ENCODE measurements at regions not wholly inside any gene's neighbourhood (a gene's known extent, or its start where the extent isn't known, plus 50 kb on each side); places are given as distances from the start of the nearest gene placed in this dataset.

DNA sequence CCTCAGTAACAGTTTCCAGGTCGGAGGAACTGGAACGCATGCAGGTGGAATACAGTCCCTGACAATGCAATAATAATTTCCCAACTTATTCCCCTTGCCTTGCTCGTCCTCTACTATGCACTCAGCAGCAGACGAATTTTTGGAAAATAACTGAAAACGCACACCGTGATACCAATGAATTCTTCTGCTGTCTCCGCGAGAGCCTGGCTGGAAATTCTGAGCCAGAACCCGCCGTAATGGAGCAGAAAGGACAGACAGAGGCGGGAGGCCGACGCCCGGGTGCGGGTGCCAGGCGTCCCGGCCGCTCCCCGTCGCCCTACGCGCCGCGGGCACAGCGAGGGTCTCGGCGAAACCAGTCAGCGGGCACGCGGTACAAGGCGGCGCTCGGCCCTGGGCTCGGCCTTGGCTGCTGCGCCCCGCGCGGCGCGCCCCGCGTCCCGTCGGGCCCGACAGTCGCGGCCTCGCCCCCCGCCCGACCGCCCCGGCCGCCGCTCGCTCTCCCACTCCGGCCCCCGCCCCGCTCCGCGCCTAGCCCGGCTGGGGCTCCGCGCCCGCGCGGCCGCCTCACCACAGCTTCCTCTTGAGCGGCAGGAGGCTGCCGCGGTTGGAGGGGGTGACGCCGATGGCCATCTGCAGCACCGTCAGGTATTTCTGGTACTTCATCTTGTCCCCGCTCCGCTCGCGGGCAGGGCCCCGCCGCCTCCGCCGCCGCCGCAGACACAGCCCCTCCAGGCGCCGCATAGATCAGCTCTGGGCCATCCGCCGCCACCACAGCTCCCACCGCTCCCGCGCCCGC, 114.5 kb upstream of the GOLGA8J start:
- DNase-seq: peak in 36 of 42 donors; percentile 40 to 86 (median 64)
- intact Hi-C loops (cut with DNase I): no loop called here

GRCh38 chr15:29962407-29962806, 120.3 kb upstream of the GOLGA8J start:
- DNase-seq: no peak
- intact Hi-C loops (cut with DNase I): no loop called here

DNA sequence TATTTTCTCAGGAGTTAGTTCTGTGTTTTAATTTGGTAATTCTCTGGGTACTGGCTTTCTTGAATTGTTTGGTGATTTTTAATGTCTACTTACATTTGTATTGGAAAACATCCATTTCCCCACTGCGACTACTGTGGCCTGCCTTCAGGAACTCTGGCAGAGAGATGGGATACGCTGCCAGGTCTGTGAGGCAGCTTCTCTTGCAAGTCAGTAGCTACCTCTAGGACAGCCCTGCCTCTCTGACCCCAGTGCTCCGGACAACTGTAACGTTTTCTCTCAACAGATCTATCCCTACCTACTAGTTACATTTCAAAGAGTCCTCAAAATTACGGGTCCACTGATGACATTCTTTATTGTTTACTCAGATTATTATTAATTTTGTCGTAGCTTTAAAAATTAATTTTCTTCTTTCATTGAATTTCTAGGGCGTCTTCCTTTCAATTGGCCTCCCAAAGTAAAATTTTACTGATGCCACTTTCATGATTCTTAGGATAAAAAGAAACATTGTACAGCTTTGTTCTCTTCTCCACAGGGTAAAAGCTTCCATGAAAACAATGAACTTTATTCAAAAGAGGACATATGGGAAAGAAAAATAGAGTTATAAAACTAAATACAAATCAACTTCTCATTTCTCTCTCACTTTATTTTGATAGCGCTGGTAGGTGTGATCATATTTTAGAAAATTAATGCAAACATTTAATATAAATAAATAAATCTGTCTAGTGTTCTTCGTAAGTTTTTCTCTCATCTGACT, 123.2 kb upstream of the GOLGA8J start:
- peak in 3 of 42 donors; percentile 35 to 47 (median 40) for DNase-seq
- intact Hi-C loops (cut with DNase I): no loop called here

GRCh38 chr15:29952225-29952624, 130.0 kb upstream of the TJP1 start:
- peak; percentile 46 to 92 (median 77) for DNase-seq
- intact Hi-C loops (cut with DNase I): no loop called here

DNA sequence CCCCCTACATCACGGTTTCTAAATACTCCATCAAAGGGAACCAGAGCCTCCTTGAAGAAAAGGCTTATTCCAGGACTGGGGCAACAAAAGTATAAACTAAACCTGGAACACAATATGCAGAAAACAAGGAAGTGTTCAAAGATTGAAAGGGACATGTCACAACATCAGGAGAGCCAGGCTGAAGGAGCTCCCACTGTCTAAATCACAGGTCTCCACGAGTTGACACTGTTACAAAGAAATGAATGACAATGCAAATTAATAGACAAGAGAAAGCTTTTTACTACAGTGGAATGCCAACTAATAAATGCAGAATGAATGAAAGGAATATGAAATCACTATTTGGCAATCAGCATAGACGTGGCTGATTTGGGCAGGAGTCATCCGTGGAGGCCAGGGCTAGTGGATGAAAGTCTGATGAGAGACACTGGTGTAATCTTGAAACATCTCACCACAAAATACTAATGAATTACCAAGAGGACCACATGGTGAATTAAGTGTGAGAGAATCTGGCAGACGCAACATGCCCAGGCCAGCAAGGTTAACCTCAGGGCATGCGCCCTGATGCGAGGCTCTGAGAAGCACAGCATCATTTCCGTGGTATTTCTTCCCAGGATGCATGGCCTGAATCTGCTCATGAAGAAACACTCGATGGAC, 123.8 kb upstream of the TJP1 start:
- DNase-seq: no peak
- intact Hi-C loops (cut with DNase I): no loop called here

DNA sequence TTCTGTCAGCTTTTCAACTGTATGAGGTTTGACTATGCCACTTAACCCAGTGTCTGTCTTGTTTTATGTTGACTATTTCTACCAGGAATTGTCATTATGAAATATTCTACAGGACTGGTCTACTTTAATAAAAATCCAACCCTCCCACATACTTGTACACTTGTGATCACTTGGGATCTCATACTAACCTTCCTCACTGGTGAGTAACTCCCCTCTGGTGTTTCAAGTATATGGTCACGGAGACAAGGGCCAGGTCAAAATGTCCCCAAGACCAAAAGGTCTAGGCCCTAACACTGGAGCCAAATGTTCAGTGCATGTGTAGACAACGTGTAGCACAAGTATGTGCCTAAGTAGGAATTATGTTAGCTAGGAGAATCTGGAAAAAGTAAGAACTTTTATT, 122.7 kb upstream of the TJP1 start:
- intact Hi-C loops (cut with DNase I): loop anchor here (5.0 kb wide), 1 partner anchor 97 kb away; no protein-coding TSS in a partner anchor
- DNase-seq: no peak

- DNase-seq: peak in 2 of 42 donors; percentile 29 to 51
- intact Hi-C loops (cut with DNase I): loop anchor here (5.0 kb wide), 1 partner anchor 100 kb away; no protein-coding TSS in a partner anchor
Observed at GRCh38 chr15:29942548-29942947, 120.3 kb upstream of the TJP1 start.

GRCh38 chr15:29942143-29942542, 119.9 kb upstream of the TJP1 start:
- intact Hi-C loops (cut with DNase I): loop anchor here (5.0 kb wide), 1 partner anchor 100 kb away; no protein-coding TSS in a partner anchor
- peak in 24 of 42 donors; percentile 33 to 81 (median 58) for DNase-seq

- intact Hi-C loops (cut with DNase I): loop anchor here (5.0 kb wide), 1 partner anchor 93 kb away; no protein-coding TSS in a partner anchor
Observed at GRCh38 chr15:29939404-29939803, 117.1 kb upstream of the TJP1 start.

GRCh38 chr15:29938361-29939335, 116.4 kb upstream of the TJP1 start:
- DNase-seq: peak in 11 of 42 donors; percentile 40 to 77 (median 53)
- intact Hi-C loops (cut with DNase I): loop anchor here (5.0 kb wide), 1 partner anchor 94 kb away; no protein-coding TSS in a partner anchor

More at GRCh38 chr15:29939404-29939803, 117.1 kb upstream of the TJP1 start:
- DNase-seq: peak in 2 of 42 donors; percentile 27 to 49

- DNase-seq: no peak
- intact Hi-C loops (cut with DNase I): loop anchor here (5.0 kb wide), 1 partner anchor 94 kb away; no protein-coding TSS in a partner anchor
Observed at GRCh38 chr15:29937956-29938355, 115.7 kb upstream of the TJP1 start.

GRCh38 chr15:29936353-29937049, 114.2 kb upstream of the TJP1 start:
- no peak for DNase-seq
- intact Hi-C loops (cut with DNase I): loop anchor here (5.0 kb wide), 1 partner anchor 96 kb away; no protein-coding TSS in a partner anchor

DNA sequence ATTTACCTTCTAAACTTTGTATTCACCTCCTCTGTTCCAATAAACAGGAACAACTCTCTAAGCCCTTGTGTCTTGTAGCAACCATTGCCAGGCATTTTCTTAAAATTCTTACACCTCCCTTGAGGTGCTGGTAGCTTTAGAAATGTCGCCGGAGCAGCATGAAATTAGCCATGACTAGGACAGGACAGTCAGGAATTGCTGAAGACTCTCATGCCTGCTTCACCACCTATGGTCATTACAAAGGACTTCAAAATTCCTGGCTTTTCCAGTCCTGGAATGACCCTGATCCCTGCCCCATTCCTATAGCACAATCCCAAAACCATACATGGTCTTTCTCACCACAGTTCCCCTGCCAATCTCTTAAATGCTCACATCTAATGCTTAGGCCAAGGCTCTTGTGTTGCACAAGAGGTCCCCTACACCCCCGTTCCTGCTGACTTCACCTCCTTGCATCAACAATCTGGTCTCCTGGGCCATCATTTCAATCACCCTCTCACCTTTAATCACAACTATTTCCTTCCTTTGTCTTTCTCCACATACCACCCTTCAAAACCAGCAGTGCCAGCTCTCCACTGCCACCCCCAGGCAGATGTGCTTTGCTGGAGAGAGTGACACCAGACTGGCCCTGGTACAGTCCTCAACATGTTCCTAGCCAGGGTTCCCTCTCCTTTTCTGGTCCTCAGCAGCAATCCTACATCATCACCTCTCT, 113.2 kb upstream of the TJP1 start:
- intact Hi-C loops (cut with DNase I): loop anchor here (5.0 kb wide), 1 partner anchor 97 kb away; no protein-coding TSS in a partner anchor
- peak in 8 of 42 donors; percentile 38 to 78 (median 48) for DNase-seq

DNA sequence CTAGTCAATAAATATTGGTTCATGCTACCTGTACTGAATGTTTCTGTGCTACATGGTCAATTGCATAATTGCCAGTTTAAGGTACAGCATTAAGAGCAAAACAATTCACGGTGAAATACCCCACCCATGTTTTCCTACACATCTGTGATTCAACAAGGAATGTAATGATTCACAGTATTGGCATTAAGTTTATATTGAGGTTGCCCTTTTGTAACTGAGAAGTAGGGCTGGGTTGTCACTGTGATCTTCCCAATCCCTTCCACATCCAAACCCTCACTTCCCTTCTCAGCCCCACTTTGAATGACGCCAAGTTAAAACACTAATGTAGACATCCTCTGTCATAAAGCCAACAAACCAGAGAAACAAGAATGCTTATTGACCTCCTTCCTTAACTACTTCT, 112.0 kb upstream of the TJP1 start:
- no peak for DNase-seq
- intact Hi-C loops (cut with DNase I): no loop called here

DNA sequence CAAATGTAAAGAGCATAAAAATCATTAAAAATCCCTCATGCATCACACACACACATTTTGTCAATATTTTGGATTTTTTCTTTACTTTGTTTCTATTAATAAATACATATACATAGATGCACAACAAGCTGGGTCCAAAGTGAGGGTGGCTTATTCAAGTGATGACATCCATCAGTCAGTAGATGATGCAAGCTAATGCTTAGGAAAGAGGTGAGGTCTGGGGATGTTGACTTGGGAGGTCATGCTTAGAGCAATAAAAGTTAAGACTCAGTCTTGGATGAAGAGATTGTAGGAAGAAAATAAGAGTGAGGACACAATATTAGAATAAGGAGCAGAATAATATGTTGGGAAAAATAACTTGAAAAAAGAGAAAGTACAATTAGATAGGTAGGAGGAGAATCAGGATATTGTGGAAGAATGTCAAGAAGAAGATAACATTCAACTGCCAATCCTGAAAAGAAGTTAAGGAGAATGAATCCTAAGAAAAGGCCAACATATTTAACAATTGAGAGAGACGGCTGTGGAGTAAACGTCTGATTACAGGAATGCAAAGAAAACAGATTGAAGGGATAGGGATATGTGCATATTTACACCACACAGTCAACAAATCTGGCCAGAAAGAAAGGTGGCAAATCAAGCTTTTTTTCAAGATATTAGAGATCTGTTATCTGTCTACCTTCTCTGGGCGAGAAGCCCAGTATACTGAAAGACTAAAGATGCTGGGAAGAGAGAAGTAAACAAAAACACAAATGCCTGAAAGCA, 111.0 kb upstream of the TJP1 start:
- intact Hi-C loops (cut with DNase I): no loop called here

DNA sequence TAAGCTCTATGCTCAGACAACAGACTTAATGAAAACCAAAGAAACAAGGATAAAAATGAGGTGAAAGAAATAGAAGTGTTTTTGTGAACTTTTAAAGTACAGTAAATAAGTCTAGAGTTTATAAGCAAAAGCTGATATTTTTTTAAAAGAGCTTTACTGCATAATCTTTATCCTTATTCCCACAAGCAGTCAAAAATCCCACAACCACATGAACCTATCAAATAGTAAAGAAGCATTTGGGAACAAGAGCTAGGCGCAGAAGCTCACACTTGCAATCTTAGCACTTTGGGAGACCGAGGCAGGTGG, 103.8 kb upstream of the TJP1 start:
- intact Hi-C loops (cut with DNase I): loop anchor here (10.0 kb wide), 3 partner anchors 91 to 241 kb away; no protein-coding TSS in a partner anchor

More for the DNA sequence above, 111.0 kb upstream of the TJP1 start:
- no peak for DNase-seq

More for the DNA sequence above, 103.8 kb upstream of the TJP1 start:
- no peak for DNase-seq

Data from head of caudate nucleus (tissue), 42 donors.